ENCODE measurements at regions not wholly inside any gene's neighbourhood (a gene's known extent, or its start where the extent isn't known, plus 50 kb on each side); places are given as distances from the start of the nearest gene placed in this dataset.
"Not testable (repeated sequence)": the region's sequence is repeated elsewhere in the genome, so short reads cannot be mapped to it uniquely, and the experiment has no call there.

DNA sequence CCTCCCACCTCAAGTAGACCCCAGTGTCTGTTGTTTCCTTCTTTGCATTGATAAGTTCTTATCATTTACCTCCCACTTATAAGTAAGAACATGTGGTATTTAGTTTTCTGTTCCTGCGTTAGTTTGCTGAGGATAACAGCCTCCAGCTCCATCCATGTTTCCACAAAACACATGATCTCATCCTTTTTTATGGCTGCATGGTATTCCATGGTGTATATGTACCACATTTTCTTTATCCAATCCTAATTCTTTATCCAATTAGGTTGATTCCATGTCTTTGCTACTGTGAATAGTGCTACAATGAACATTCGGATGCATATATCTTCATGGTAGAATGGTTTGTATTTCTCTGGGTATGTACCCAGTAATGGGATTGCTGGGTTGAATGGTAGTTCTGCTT is 102.5 kb upstream of the UGP2 start:
- TF ChIP-seq, protein P1, sequence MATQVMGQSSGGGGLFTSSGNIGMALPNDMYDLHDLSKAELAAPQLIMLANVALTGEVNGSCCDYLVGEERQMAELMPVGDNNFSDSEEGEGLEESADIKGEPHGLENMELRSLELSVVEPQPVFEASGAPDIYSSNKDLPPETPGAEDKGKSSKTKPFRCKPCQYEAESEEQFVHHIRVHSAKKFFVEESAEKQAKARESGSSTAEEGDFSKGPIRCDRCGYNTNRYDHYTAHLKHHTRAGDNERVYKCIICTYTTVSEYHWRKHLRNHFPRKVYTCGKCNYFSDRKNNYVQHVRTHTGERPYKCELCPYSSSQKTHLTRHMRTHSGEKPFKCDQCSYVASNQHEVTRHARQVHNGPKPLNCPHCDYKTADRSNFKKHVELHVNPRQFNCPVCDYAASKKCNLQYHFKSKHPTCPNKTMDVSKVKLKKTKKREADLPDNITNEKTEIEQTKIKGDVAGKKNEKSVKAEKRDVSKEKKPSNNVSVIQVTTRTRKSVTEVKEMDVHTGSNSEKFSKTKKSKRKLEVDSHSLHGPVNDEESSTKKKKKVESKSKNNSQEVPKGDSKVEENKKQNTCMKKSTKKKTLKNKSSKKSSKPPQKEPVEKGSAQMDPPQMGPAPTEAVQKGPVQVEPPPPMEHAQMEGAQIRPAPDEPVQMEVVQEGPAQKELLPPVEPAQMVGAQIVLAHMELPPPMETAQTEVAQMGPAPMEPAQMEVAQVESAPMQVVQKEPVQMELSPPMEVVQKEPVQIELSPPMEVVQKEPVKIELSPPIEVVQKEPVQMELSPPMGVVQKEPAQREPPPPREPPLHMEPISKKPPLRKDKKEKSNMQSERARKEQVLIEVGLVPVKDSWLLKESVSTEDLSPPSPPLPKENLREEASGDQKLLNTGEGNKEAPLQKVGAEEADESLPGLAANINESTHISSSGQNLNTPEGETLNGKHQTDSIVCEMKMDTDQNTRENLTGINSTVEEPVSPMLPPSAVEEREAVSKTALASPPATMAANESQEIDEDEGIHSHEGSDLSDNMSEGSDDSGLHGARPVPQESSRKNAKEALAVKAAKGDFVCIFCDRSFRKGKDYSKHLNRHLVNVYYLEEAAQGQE (IDR thresholded peaks at IDR 0.05; ENCODE audit: low read depth, low read length): not testable (repeated sequence)
- TF ChIP-seq ZNF384 (IDR thresholded peaks at IDR 0.05; ENCODE audit: borderline replicate concordance, low read depth, low read length); POLR2A (IDR thresholded peaks at IDR 0.05; ENCODE audit: low read depth, low read length); ZNF207 (IDR thresholded peaks at IDR 0.05; ENCODE audit: borderline replicate concordance); EP300 (IDR thresholded peaks at IDR 0.05; ENCODE audit: borderline replicate concordance in 1 of 2, control insufficient read depth in 1 of 2, low read depth in 2 of 2, low read length in 2 of 2); GABPA (IDR thresholded peaks at IDR 0.05; ENCODE audit: low read depth); TCF12 (IDR thresholded peaks at IDR 0.05; ENCODE audit: low read depth, low read length); EZH2 (IDR thresholded peaks at IDR 0.05; ENCODE audit: borderline replicate concordance, control insufficient read depth, low read depth, low read length); CREB1 (IDR thresholded peaks at IDR 0.05; ENCODE audit: low read depth): not testable (repeated sequence)
- TF ChIP-seq, protein P2, sequence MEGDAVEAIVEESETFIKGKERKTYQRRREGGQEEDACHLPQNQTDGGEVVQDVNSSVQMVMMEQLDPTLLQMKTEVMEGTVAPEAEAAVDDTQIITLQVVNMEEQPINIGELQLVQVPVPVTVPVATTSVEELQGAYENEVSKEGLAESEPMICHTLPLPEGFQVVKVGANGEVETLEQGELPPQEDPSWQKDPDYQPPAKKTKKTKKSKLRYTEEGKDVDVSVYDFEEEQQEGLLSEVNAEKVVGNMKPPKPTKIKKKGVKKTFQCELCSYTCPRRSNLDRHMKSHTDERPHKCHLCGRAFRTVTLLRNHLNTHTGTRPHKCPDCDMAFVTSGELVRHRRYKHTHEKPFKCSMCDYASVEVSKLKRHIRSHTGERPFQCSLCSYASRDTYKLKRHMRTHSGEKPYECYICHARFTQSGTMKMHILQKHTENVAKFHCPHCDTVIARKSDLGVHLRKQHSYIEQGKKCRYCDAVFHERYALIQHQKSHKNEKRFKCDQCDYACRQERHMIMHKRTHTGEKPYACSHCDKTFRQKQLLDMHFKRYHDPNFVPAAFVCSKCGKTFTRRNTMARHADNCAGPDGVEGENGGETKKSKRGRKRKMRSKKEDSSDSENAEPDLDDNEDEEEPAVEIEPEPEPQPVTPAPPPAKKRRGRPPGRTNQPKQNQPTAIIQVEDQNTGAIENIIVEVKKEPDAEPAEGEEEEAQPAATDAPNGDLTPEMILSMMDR (IDR thresholded peaks at IDR 0.05 in 2 of 3, conservative IDR thresholded peaks at IDR 0.05 in 1 of 3; ENCODE audit: control insufficient read depth in 2 of 3, extremely low read depth in 1 of 3, insufficient read depth in 1 of 3, low read depth in 3 of 3, low read length in 3 of 3): not testable (repeated sequence)
- TF ChIP-seq, protein P3, sequence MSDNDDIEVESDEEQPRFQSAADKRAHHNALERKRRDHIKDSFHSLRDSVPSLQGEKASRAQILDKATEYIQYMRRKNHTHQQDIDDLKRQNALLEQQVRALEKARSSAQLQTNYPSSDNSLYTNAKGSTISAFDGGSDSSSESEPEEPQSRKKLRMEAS (IDR thresholded peaks at IDR 0.05; ENCODE audit: low read depth, low read length): not testable (repeated sequence)
- TF ChIP-seq, protein P4, sequence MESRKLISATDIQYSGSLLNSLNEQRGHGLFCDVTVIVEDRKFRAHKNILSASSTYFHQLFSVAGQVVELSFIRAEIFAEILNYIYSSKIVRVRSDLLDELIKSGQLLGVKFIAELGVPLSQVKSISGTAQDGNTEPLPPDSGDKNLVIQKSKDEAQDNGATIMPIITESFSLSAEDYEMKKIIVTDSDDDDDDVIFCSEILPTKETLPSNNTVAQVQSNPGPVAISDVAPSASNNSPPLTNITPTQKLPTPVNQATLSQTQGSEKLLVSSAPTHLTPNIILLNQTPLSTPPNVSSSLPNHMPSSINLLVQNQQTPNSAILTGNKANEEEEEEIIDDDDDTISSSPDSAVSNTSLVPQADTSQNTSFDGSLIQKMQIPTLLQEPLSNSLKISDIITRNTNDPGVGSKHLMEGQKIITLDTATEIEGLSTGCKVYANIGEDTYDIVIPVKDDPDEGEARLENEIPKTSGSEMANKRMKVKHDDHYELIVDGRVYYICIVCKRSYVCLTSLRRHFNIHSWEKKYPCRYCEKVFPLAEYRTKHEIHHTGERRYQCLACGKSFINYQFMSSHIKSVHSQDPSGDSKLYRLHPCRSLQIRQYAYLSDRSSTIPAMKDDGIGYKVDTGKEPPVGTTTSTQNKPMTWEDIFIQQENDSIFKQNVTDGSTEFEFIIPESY (IDR thresholded peaks at IDR 0.05): not testable (repeated sequence)
- TF ChIP-seq, protein P5, sequence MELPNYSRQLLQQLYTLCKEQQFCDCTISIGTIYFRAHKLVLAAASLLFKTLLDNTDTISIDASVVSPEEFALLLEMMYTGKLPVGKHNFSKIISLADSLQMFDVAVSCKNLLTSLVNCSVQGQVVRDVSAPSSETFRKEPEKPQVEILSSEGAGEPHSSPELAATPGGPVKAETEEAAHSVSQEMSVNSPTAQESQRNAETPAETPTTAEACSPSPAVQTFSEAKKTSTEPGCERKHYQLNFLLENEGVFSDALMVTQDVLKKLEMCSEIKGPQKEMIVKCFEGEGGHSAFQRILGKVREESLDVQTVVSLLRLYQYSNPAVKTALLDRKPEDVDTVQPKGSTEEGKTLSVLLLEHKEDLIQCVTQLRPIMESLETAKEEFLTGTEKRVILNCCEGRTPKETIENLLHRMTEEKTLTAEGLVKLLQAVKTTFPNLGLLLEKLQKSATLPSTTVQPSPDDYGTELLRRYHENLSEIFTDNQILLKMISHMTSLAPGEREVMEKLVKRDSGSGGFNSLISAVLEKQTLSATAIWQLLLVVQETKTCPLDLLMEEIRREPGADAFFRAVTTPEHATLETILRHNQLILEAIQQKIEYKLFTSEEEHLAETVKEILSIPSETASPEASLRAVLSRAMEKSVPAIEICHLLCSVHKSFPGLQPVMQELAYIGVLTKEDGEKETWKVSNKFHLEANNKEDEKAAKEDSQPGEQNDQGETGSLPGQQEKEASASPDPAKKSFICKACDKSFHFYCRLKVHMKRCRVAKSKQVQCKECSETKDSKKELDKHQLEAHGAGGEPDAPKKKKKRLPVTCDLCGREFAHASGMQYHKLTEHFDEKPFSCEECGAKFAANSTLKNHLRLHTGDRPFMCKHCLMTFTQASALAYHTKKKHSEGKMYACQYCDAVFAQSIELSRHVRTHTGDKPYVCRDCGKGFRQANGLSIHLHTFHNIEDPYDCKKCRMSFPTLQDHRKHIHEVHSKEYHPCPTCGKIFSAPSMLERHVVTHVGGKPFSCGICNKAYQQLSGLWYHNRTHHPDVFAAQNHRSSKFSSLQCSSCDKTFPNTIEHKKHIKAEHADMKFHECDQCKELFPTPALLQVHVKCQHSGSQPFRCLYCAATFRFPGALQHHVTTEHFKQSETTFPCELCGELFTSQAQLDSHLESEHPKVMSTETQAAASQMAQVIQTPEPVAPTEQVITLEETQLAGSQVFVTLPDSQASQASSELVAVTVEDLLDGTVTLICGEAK (IDR thresholded peaks at IDR 0.05; ENCODE audit: borderline replicate concordance): not testable (repeated sequence)

Measured in GM12878 (cell line).